ENCODE measurements at regions not wholly inside any gene's neighbourhood (a gene's known extent, or its start where the extent isn't known, plus 50 kb on each side); places are given as distances from the start of the nearest gene placed in this dataset.

GRCh38 chr13:104301171-104301975 lies 1235.2 kb upstream of the SLC10A2 start:
- H3K4me3 ChIP-seq: no peak overlapping the region

DNA sequence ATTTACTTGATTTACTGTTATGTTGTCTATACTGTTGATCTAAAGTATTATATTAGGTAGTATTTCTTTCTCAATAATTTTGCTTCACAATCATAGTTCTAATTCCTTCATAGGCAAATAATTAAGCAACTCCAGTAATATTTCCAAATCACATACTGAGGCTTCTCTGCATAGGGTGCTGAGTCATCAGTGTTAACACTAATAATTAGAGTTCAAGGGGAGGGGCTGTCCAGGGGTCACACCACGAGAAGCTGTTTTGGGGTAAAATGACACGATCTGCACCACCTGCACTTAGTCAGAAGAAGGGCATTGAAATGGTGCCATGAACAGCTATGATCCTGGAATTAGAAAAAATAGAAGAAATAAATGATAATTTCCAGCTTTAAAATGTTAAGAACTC lies 1230.9 kb upstream of the SLC10A2 start:
- Histone ChIP-seq H3K27ac (no peak overlapping the region), H3K27me3 (no peaks in the 10 kb centered on the region), H3K4me1 (no peaks in the 10 kb centered on the region), H3K4me3 (no peak overlapping the region), H3K36me3 (no peaks in the 10 kb centered on the region), H3K9me3 (no peaks in the 10 kb centered on the region)
- TF ChIP-seq, protein P1, sequence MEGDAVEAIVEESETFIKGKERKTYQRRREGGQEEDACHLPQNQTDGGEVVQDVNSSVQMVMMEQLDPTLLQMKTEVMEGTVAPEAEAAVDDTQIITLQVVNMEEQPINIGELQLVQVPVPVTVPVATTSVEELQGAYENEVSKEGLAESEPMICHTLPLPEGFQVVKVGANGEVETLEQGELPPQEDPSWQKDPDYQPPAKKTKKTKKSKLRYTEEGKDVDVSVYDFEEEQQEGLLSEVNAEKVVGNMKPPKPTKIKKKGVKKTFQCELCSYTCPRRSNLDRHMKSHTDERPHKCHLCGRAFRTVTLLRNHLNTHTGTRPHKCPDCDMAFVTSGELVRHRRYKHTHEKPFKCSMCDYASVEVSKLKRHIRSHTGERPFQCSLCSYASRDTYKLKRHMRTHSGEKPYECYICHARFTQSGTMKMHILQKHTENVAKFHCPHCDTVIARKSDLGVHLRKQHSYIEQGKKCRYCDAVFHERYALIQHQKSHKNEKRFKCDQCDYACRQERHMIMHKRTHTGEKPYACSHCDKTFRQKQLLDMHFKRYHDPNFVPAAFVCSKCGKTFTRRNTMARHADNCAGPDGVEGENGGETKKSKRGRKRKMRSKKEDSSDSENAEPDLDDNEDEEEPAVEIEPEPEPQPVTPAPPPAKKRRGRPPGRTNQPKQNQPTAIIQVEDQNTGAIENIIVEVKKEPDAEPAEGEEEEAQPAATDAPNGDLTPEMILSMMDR (IDR thresholded peaks at IDR 0.05): no peak
- no peak for DNase-seq
- intact Hi-C loops (cut with DNase I; ENCODE audit: low total_unique reads): no loop called here

More at GRCh38 chr13:104301171-104301975, 1235.2 kb upstream of the SLC10A2 start:
- H3K9me3 ChIP-seq: no peaks in the 10 kb centered on the region
- DNase-seq: no peak
- H3K27me3 ChIP-seq: no peaks in the 10 kb centered on the region
- TF ChIP-seq, protein P1 (IDR thresholded peaks at IDR 0.05): no peak
- H3K27ac ChIP-seq: no peak overlapping the region
- no peaks in the 10 kb centered on the region for H3K4me1 ChIP-seq
- intact Hi-C loops (cut with DNase I; ENCODE audit: low total_unique reads): no loop called here
- H3K36me3 ChIP-seq: no peaks in the 10 kb centered on the region

DNA sequence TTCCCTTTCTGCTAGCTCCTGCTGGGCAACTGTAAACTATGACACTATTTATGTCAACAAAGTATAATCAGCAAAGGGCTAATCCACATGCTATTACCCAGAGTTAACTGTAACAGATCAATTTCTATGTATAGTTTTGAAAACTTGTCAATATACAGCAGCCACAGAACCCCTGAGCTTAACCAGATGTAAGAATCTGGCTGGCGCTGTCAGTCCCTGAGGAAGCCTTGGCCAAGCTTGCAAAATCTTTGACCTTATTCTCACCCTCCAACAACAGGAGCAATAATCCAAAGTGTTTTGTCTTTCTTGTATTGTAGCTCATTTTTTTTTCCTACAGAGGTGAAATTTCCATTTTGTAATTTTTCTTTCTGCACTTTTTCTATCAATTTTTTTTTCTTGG lies 1230.1 kb upstream of the SLC10A2 start:
- intact Hi-C loops (cut with DNase I; ENCODE audit: low total_unique reads): no loop called here
- H3K4me3 ChIP-seq: no peak overlapping the region
- DNase-seq: no peak
- no peaks in the 10 kb centered on the region for H3K27me3 ChIP-seq
- H3K9me3 ChIP-seq: no peaks in the 10 kb centered on the region
- no peaks in the 10 kb centered on the region for H3K36me3 ChIP-seq
- H3K4me1 ChIP-seq: no peaks in the 10 kb centered on the region
- no peak overlapping the region for H3K27ac ChIP-seq
- TF ChIP-seq, protein P1 (IDR thresholded peaks at IDR 0.05): no peak

DNA sequence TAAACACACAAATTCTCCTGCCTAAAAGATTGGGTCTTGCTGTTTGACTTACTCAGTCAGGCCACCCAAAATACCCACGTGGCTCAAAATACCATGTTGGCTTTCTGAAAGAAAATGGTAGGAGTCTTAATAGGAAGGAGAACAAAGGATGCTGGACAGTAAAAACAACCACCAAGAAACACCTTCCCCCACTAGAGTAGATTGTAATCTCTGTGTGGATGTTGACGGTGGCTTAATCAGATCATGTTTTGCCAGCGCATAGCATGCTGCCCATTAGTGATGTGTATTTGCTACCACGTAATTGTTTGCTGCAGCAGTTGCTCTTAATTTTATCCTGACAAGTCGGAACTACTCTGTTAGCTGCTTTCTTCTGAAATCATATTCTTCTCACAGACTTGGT lies 1229.3 kb upstream of the SLC10A2 start:
- H3K36me3 ChIP-seq: no peaks in the 10 kb centered on the region
- no peaks in the 10 kb centered on the region for H3K27me3 ChIP-seq
- no peak for DNase-seq
- intact Hi-C loops (cut with DNase I; ENCODE audit: low total_unique reads): no loop called here
- TF ChIP-seq, protein P1 (IDR thresholded peaks at IDR 0.05): no peak
- H3K4me1 ChIP-seq: no peaks in the 10 kb centered on the region
- H3K9me3 ChIP-seq: no peaks in the 10 kb centered on the region
- H3K27ac ChIP-seq: no peak overlapping the region
- no peak overlapping the region for H3K4me3 ChIP-seq

DNA sequence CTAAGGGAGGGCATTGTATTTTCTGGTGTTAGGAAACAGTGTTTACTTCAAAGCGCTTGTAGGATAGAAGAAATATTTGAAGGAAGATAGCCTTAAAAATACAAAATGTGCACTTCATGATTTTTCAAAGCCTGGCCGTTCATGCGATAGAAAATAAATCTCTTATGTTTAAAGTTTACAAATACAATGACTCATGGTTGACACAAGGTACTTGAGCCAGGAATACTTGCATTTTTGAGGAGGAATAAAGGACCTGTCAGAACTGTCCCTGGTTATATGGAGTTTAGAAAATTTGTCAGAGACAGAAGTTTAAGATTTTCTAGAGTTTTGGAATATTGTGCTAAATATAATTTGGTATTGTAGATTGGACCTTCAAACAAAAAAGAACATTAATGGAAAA lies 1223.2 kb upstream of the SLC10A2 start:
- intact Hi-C loops (cut with DNase I; ENCODE audit: low total_unique reads): no loop called here
- no peaks in the 10 kb centered on the region for H3K4me1 ChIP-seq
- no peaks in the 10 kb centered on the region for H3K9me3 ChIP-seq
- no peaks in the 10 kb centered on the region for H3K36me3 ChIP-seq
- no peak for DNase-seq
- no peaks in the 10 kb centered on the region for H3K27me3 ChIP-seq
- TF ChIP-seq, protein P1 (IDR thresholded peaks at IDR 0.05): no peak
- no peak overlapping the region for H3K27ac ChIP-seq
- H3K4me3 ChIP-seq: no peak overlapping the region
